Activated T-cell treated with anti-CD3 and anti-CD28 coated beads, Interleukin-2, amount 50 U/mL, for 72 hours (primary cell): ENCODE measurements at regions not wholly inside any gene's neighbourhood (a gene's known extent, or its start where the extent isn't known, plus 50 kb on each side); places are given as distances from the start of the nearest gene placed in this dataset.
"Not testable (repeated sequence)": the region's sequence is repeated elsewhere in the genome, so short reads cannot be mapped to it uniquely, and the experiment has no call there.

Experiments
- ATAC-seq, 2 donors: fragments of 150-1000 bp; cut with Tn5 transposase; replicated peaks in 1 of 2; 2 replicates each; pipeline ENCODE4 v1.10.0; 2021; ENCODE audit warnings: moderate library complexity in 2 of 2, mild to moderate bottlenecking in 1 of 2
- DNase-seq, 2 donors: peaks; one replicate each; pipeline ENCODE4 v3.0.0; 2021 to 2022; ENCODE audit warnings: mixed read lengths in 1 of 2
- H3K27ac Mint-ChIP-seq: one replicate; pipeline ENCODE4 v1.8.0; 2022; ENCODE audit warnings: mild to moderate bottlenecking, moderate library complexity, mixed read lengths
- H3K27me3 Mint-ChIP-seq: one replicate; pipeline ENCODE4 v1.8.0; 2022; ENCODE audit warnings: low read depth, mixed read lengths
- H3K36me3 Mint-ChIP-seq, 2 donors: one replicate each; pipeline ENCODE4 v1.8.0; 2022; ENCODE audit warnings: mixed read lengths in 2 of 2, mild to moderate bottlenecking in 1 of 2; ENCODE audit not compliant: insufficient read depth in 2 of 2
- H3K4me1 Mint-ChIP-seq: one replicate; pipeline ENCODE4 v1.8.0; 2022; ENCODE audit warnings: low read depth, mixed read lengths
- H3K4me3 Mint-ChIP-seq, 2 donors: one replicate each; pipeline ENCODE4 v1.8.0; 2022; ENCODE audit warnings: mild to moderate bottlenecking in 2 of 2, mixed read lengths in 2 of 2, moderate library complexity in 2 of 2
- H3K9me3 Mint-ChIP-seq, 2 donors: one replicate each; pipeline ENCODE4 v1.8.0; 2022; ENCODE audit warnings: mixed read lengths in 2 of 2

DNA sequence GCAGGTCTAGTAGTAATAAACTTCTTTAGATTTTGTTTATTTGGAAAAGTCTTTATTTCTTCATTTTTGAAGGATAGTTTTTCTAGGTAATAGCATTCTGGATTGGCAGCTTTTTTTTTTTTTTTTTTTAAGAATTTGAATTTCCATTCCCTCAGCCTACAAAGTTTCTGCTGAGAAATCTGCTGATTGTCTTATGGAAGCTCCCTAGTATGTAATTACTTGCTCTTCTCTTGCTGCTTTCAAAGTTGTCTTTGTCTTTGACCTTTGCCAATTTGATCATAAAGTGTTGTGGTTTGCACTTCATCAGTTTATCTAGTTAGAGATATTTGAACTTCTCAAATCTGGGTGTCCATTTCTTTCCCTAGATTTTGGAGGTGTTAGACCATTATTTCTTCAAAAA is 82.2 kb upstream of the GMDS start:
- no peaks in the 10 kb centered on the region for H3K27me3 Mint-ChIP-seq
- no peak for DNase-seq
- H3K4me1 Mint-ChIP-seq = no peaks in the 10 kb centered on the region
- peaks cover 21 to 22% of the 10 kb centered on the region in 2 donors for H3K9me3 Mint-ChIP-seq
- no peak for ATAC-seq
- H3K4me3 Mint-ChIP-seq = no peak overlapping the region
- peaks cover 27 to 32% of the 10 kb centered on the region in 2 donors for H3K36me3 Mint-ChIP-seq
- H3K27ac Mint-ChIP-seq = no peak overlapping the region

GRCh38 chr6:2324166-2324953 is 79.0 kb upstream of the GMDS start:
- Mint-ChIP-seq H3K4me3 (no peak overlapping the region), H3K36me3 (peaks cover 26 to 31% of the 10 kb centered on the region in 2 donors), H3K27me3 (no peaks in the 10 kb centered on the region), H3K27ac (no peak overlapping the region), H3K9me3 (peaks cover 22 to 23% of the 10 kb centered on the region in 2 donors), H3K4me1 (no peaks in the 10 kb centered on the region)
- no peak for ATAC-seq
- DNase-seq = no peak

GRCh38 chr6:2317498-2317897 is 72.1 kb upstream of the GMDS start:
- Mint-ChIP-seq H3K9me3 (peaks cover 10 to 17% of the 10 kb centered on the region in 2 donors), H3K36me3 (peaks cover 9 to 10% of the 10 kb centered on the region in 2 donors)
- not testable (repeated sequence) for H3K4me3 Mint-ChIP-seq, H3K4me1 Mint-ChIP-seq, ATAC-seq, DNase-seq, H3K27ac Mint-ChIP-seq, H3K27me3 Mint-ChIP-seq

DNA sequence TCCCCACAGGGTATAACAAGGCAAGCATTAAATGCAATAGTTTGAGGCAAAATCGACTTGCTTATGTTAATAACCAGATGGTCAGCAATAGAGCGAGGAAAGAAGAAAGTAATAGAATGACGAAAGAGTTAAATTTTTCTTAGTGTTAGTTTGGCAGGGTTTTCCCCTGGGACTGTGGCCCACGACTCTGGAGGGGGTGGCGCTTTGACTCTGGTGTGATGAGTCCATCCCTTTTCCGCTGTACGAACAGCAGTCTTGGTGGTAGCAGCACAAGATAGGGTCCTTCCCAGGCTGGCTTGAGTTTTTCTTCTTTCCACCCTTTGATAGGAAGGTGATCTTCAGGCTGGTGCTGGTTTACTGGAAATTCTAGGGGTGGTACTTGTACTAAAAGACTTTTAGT is 69.2 kb upstream of the GMDS start:
- no peak for DNase-seq
- Mint-ChIP-seq H3K27me3 (no peaks in the 10 kb centered on the region), H3K36me3 (peaks cover 7 to 8% of the 10 kb centered on the region in 2 donors), H3K9me3 (peaks cover 7 to 11% of the 10 kb centered on the region in 2 donors), H3K4me1 (no peaks in the 10 kb centered on the region), H3K4me3 (no peak overlapping the region), H3K27ac (no peak overlapping the region)
- ATAC-seq = no peak

DNA sequence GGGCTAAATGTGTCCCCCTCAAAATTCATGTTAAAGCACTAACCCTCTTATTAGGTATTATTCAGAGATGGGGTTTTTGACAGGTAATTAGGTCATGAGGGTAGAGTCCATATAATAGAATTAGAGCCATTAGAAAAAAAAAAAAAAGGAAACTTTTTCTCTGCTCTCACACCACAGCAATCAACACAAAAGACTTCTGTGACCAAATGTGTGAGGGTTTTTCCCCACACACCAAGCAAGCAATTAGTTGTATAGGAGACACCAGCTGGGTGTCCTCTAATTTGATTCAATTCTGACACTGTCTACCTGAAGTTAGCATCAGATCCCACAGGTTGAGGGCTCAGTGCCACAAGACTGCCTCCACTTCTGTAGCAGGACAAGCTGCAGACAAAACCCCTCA is 64.6 kb upstream of the GMDS start:
- ATAC-seq = no peak
- no peaks in the 10 kb centered on the region for H3K4me1 Mint-ChIP-seq
- H3K9me3 Mint-ChIP-seq = peaks cover 5% of the 10 kb centered on the region in 2 donors
- DNase-seq = no peak
- no peak overlapping the region for H3K4me3 Mint-ChIP-seq
- no peaks in the 10 kb centered on the region for H3K27me3 Mint-ChIP-seq
- no peak overlapping the region for H3K27ac Mint-ChIP-seq
- H3K36me3 Mint-ChIP-seq = peaks cover 0 to 2% of the 10 kb centered on the region in 2 donors

DNA sequence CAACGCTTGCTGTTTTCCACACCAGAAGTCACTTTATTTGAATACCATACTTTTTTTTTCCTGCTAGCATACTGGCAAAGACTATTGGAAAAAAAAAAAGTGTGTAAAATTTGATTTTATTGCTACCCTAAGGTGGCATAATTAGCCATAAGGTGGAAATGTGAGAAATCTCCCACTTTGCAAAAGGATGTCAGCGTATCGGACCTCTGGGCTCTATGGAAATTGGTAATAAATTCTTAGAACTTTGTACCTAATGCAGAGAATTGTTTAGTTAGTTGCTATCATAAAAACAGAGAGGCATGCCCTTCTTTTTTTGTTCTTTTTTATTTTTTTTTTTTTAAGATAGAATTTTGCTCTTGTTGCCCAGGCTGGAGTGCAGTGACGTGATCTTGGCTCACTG is 63.7 kb upstream of the GMDS start:
- no peaks in the 10 kb centered on the region for H3K27me3 Mint-ChIP-seq
- DNase-seq (no peak), ATAC-seq (no peak)
- H3K4me3 Mint-ChIP-seq = no peak overlapping the region
- H3K36me3 Mint-ChIP-seq = no peaks in the 10 kb centered on the region
- peaks cover 5 to 8% of the 10 kb centered on the region in 2 donors for H3K9me3 Mint-ChIP-seq
- H3K4me1 Mint-ChIP-seq = no peaks in the 10 kb centered on the region
- no peak overlapping the region for H3K27ac Mint-ChIP-seq

- Mint-ChIP-seq H3K9me3 (peaks cover 5 to 8% of the 10 kb centered on the region in 2 donors), H3K27me3 (no peaks in the 10 kb centered on the region), H3K4me1 (no peaks in the 10 kb centered on the region), H3K27ac (no peak overlapping the region), H3K36me3 (no peaks in the 10 kb centered on the region), H3K4me3 (no peak overlapping the region)
- no peak for DNase-seq
- no peak for ATAC-seq
These were observed 62.4 kb upstream of the GMDS start for GRCh38 chr6:2307799-2308198.

DNA sequence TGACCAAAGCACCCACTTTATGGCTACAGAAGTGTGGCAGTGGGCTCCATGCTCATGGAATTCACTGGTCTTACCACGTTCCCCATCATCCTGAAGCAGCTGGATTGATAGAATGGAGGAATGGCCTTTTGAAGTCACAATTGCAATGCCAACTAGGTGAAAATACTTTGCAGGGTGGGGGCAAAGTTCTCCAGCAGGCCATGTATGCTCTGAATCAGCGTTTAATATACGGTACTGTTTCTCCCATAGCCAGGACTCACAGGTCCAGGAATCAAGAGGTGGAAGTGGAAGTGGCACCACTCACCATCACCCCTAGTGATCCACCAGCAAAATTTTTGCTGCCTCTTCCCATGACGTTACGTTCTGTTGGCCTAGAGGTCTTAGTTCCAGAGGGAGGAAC is 60.5 kb upstream of the GMDS start:
- DNase-seq (no peak), ATAC-seq (no peak)
- Mint-ChIP-seq H3K4me1 (no peaks in the 10 kb centered on the region), H3K9me3 (peaks cover 9 to 15% of the 10 kb centered on the region in 2 donors), H3K36me3 (peaks cover 5% of the 10 kb centered on the region in 2 donors), H3K4me3 (no peak overlapping the region), H3K27me3 (no peaks in the 10 kb centered on the region), H3K27ac (no peak overlapping the region)

DNA sequence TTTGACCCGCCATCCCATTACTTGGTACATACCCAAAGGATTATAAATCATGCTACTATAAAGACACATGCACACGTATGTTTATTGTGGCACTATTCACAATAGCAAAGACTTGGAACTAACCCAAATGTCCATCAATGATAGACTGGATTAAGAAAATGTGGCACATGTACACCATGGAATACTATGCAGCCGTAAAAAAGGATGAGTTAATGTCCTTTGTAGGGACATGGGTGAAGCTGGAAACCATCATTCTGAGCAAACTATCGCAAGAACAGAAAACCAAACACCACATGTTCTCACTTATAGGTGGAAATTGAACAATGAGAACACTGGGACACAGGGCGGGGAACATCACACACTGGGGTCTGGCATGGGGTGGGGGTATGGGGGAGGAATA is 57.1 kb upstream of the GMDS start:
- H3K9me3 Mint-ChIP-seq = peaks cover 22 to 33% of the 10 kb centered on the region in 2 donors
- not testable (repeated sequence) for H3K4me3 Mint-ChIP-seq, H3K4me1 Mint-ChIP-seq, DNase-seq, H3K27me3 Mint-ChIP-seq, H3K27ac Mint-ChIP-seq, ATAC-seq
- peaks cover 13 to 16% of the 10 kb centered on the region in 2 donors for H3K36me3 Mint-ChIP-seq

- Mint-ChIP-seq H3K4me1 (no peaks in the 10 kb centered on the region), H3K27ac (no peak overlapping the region), H3K27me3 (no peaks in the 10 kb centered on the region), H3K4me3 (no peak overlapping the region), H3K9me3 (peaks cover 27 to 36% of the 10 kb centered on the region in 2 donors), H3K36me3 (peaks cover 23 to 26% of the 10 kb centered on the region in 2 donors)
- no peak for DNase-seq
- ATAC-seq = no peak
These were observed 51.4 kb upstream of the GMDS start for GRCh38 chr6:2296781-2297180.
